ENCODE measurements at regions not wholly inside any gene's neighbourhood (a gene's known extent, or its start where the extent isn't known, plus 50 kb on each side); places are given as distances from the start of the nearest gene placed in this dataset.

GRCh38 chr3:117252651-117253050 lies 543.1 kb downstream of the TUSC7 start:
- DNase-seq (ENCODE audit: low spot score in 2 of 2) = no peak
- no peak overlapping the region for H3K4me3 ChIP-seq (ENCODE audit: low read depth, poor library complexity, severe bottlenecking)
- intact Hi-C loops (cut with DNase I; ENCODE audit: low total_unique reads) = no loop called here
- TF ChIP-seq POLR2A (IDR thresholded peaks at IDR 0.05) (no peak), CTCF (IDR thresholded peaks at IDR 0.05) (no peak)

GRCh38 chr3:117253636-117254035 lies 544.1 kb downstream of the TUSC7 start:
- no peak for DNase-seq (ENCODE audit: low spot score in 2 of 2)
- TF ChIP-seq CTCF (IDR thresholded peaks at IDR 0.05) = no peak
- TF ChIP-seq POLR2A (IDR thresholded peaks at IDR 0.05) = no peak
- no peak overlapping the region for H3K4me3 ChIP-seq (ENCODE audit: low read depth, poor library complexity, severe bottlenecking)
- intact Hi-C loops (cut with DNase I; ENCODE audit: low total_unique reads) = no loop called here
- 92 to 93% methylated on average over 2 of the region's 2 CpGs for WGBS, 2 donors

- TF ChIP-seq POLR2A (IDR thresholded peaks at IDR 0.05) = no peak
- TF ChIP-seq CTCF (IDR thresholded peaks at IDR 0.05) = no peak
- DNase-seq (ENCODE audit: low spot score in 2 of 2) = no peak
- intact Hi-C loops (cut with DNase I; ENCODE audit: low total_unique reads) = no loop called here
- 69 to 70% methylated on average over 3 of the region's 3 CpGs for WGBS, 2 donors
- no peak overlapping the region for H3K4me3 ChIP-seq (ENCODE audit: low read depth, poor library complexity, severe bottlenecking)
Observed at GRCh38 chr3:117254985-117255384, 545.4 kb downstream of the TUSC7 start.

GRCh38 chr3:117255736-117256135 lies 546.2 kb downstream of the TUSC7 start:
- TF ChIP-seq CTCF (IDR thresholded peaks at IDR 0.05) (no peak), POLR2A (IDR thresholded peaks at IDR 0.05) (no peak)
- WGBS, 2 donors = 85 to 95% methylated on average over 1 of the region's 1 CpG
- H3K4me3 ChIP-seq (ENCODE audit: low read depth, poor library complexity, severe bottlenecking) = no peak overlapping the region
- intact Hi-C loops (cut with DNase I; ENCODE audit: low total_unique reads) = no loop called here
- no peak for DNase-seq (ENCODE audit: low spot score in 2 of 2)

GRCh38 chr3:117261983-117262421 lies 552.4 kb downstream of the TUSC7 start:
- WGBS, 2 donors = 29 to 78% methylated on average over 2 of the region's 2 CpGs
- intact Hi-C loops (cut with DNase I; ENCODE audit: low total_unique reads) = no loop called here
- DNase-seq (ENCODE audit: low spot score in 2 of 2) = no peak

More at GRCh38 chr3:117261983-117262421, 552.4 kb downstream of the TUSC7 start:
- TF ChIP-seq POLR2A (IDR thresholded peaks at IDR 0.05) (no peak), CTCF (IDR thresholded peaks at IDR 0.05) (no peak)
- H3K4me3 ChIP-seq (ENCODE audit: low read depth, poor library complexity, severe bottlenecking) = no peak overlapping the region

Data from lower leg skin (tissue), 4 donors.